ENCODE measurements at regions not wholly inside any gene's neighbourhood (a gene's known extent, or its start where the extent isn't known, plus 50 kb on each side); places are given as distances from the start of the nearest gene placed in this dataset.

DNA sequence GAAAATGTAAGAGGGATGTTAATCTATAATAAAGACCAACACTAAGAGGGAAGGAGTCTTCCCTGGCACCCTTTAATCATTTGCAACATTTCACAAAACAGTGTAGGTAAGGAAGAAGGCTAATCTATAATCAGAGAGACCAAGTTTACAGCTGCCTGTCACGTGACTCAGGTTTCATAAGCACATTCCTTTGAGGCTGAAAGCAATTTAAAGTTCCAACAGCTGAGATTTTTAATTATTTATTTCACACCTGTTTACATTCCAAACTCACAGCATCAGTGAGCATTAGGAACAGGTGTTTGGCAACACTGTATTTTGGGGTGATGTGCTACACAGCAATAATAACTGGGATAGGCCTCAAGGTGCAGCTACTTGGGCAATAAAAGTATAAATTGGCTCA lies 75.7 kb upstream of the PGBD5 start:
- H3K4me3 ChIP-seq, result no peak overlapping the region
- no peaks in the 10 kb centered on the region for H3K9me3 ChIP-seq
- no peaks in the 10 kb centered on the region for H3K36me3 ChIP-seq (ENCODE audit: insufficient read depth in 1 of 2, low read depth in 1 of 2)
- H3K27ac ChIP-seq, result no peak overlapping the region
- H3K4me1 ChIP-seq, result no peaks in the 10 kb centered on the region
- no peak for ATAC-seq
- DNase-seq, result no peak
- TF ChIP-seq, protein P1, sequence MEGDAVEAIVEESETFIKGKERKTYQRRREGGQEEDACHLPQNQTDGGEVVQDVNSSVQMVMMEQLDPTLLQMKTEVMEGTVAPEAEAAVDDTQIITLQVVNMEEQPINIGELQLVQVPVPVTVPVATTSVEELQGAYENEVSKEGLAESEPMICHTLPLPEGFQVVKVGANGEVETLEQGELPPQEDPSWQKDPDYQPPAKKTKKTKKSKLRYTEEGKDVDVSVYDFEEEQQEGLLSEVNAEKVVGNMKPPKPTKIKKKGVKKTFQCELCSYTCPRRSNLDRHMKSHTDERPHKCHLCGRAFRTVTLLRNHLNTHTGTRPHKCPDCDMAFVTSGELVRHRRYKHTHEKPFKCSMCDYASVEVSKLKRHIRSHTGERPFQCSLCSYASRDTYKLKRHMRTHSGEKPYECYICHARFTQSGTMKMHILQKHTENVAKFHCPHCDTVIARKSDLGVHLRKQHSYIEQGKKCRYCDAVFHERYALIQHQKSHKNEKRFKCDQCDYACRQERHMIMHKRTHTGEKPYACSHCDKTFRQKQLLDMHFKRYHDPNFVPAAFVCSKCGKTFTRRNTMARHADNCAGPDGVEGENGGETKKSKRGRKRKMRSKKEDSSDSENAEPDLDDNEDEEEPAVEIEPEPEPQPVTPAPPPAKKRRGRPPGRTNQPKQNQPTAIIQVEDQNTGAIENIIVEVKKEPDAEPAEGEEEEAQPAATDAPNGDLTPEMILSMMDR (IDR thresholded peaks at IDR 0.05), result no peak
- intact Hi-C loops (cut with DNase I), result no loop called here
- no peaks in the 10 kb centered on the region for H3K27me3 ChIP-seq (ENCODE audit: insufficient read depth in 3 of 3, low read length in 2 of 3)
- 14 to 55% (median 20%) methylated on average over 1 of the region's 1 CpG for WGBS, 3 donors

- no peak for ATAC-seq
- Histone ChIP-seq H3K36me3 (ENCODE audit: insufficient read depth in 1 of 2, low read depth in 1 of 2) (no peaks in the 10 kb centered on the region), H3K4me1 (no peaks in the 10 kb centered on the region), H3K27me3 (ENCODE audit: insufficient read depth in 3 of 3, low read length in 2 of 3) (no peaks in the 10 kb centered on the region), H3K27ac (no peak overlapping the region), H3K9me3 (no peaks in the 10 kb centered on the region), H3K4me3 (no peak overlapping the region)
- DNase-seq, result no peak
- intact Hi-C loops (cut with DNase I), result no loop called here
- TF ChIP-seq, protein P1 (IDR thresholded peaks at IDR 0.05), result no peak
- 52 to 81% (median 58%) methylated on average over 2 of the region's 2 CpGs for WGBS, 3 donors
These were observed 75.1 kb upstream of the PGBD5 start for GRCh38 chr1:230501242-230501641.

DNA sequence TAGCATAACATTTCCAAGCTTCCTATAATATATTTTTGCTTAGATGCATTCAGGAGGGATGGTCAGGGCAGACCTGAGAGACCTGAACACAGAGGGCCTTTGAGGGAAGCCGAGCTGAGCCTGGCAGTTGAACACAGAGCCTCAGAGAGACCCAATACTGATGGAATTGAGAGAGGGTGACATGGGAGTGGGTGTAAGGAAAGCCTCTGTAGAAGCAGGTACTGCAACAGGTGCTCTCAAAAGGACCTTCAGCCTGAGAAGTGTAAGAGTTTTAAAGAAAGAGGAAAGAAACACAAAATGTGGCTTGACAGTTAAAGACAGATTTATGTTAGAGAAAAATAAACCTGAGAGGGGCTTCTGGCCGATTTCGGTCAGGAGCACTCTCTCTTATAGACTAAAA lies 73.9 kb upstream of the PGBD5 start:
- DNase-seq (no peak), ATAC-seq (no peak)
- intact Hi-C loops (cut with DNase I), result no loop called here

GRCh38 chr1:230499496-230499895 lies 73.4 kb upstream of the PGBD5 start:
- DNase-seq (no peak), ATAC-seq (no peak)
- TF ChIP-seq, protein P1 (IDR thresholded peaks at IDR 0.05), result no peak
- Histone ChIP-seq H3K36me3 (ENCODE audit: insufficient read depth in 1 of 2, low read depth in 1 of 2) (no peaks in the 10 kb centered on the region), H3K4me1 (no peaks in the 10 kb centered on the region), H3K9me3 (no peaks in the 10 kb centered on the region), H3K27ac (no peak overlapping the region), H3K27me3 (ENCODE audit: insufficient read depth in 3 of 3, low read length in 2 of 3) (peaks cover 0 to 2% (median 0%) of the 10 kb centered on the region in 3 donors), H3K4me3 (no peak overlapping the region)
- 89 to 93% (median 93%) methylated on average over 4 of the region's 4 CpGs for WGBS, 3 donors
- intact Hi-C loops (cut with DNase I), result no loop called here

More for the DNA sequence above, 73.9 kb upstream of the PGBD5 start:
- H3K9me3 ChIP-seq, result no peaks in the 10 kb centered on the region
- no peaks in the 10 kb centered on the region for H3K36me3 ChIP-seq (ENCODE audit: insufficient read depth in 1 of 2, low read depth in 1 of 2)
- WGBS, 3 donors, result 89 to 93% (median 90%) methylated on average over 3 of the region's 3 CpGs
- H3K4me3 ChIP-seq, result no peak overlapping the region
- TF ChIP-seq, protein P1 (IDR thresholded peaks at IDR 0.05), result no peak
- no peaks in the 10 kb centered on the region for H3K4me1 ChIP-seq
- no peak overlapping the region for H3K27ac ChIP-seq
- H3K27me3 ChIP-seq (ENCODE audit: insufficient read depth in 3 of 3, low read length in 2 of 3), result peaks cover 0 to 2% (median 0%) of the 10 kb centered on the region in 3 donors

DNA sequence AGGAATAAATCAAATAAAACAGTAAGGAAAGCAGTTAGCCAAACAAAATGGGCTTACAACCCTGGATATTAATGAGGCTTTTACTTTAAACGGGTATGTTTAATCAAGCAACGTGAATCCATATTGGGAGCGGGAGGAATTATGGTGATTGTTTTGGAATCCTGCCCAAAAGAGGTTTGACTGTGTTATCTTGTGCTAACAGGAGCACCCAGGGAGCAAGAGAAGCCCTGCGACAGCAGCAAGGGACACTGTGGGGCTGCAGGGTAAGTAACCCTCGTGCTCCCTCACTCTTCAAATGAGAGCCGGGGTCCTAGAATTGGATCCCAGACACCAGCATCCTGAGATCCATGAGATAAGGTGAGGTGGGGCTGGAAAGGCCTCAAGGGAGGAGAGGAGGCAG lies 72.6 kb upstream of the PGBD5 start:
- TF ChIP-seq, protein P1 (IDR thresholded peaks at IDR 0.05), result no peak
- Histone ChIP-seq H3K9me3 (no peaks in the 10 kb centered on the region), H3K27me3 (ENCODE audit: insufficient read depth in 3 of 3, low read length in 2 of 3) (peaks cover 0 to 2% (median 0%) of the 10 kb centered on the region in 3 donors), H3K4me1 (no peaks in the 10 kb centered on the region), H3K27ac (no peak overlapping the region), H3K36me3 (ENCODE audit: insufficient read depth in 1 of 2, low read depth in 1 of 2) (no peaks in the 10 kb centered on the region), H3K4me3 (no peak overlapping the region)
- WGBS, 3 donors, result 85 to 92% (median 88%) methylated on average over 6 of the region's 6 CpGs
- DNase-seq (no peak), ATAC-seq (no peak)
- intact Hi-C loops (cut with DNase I), result no loop called here
